Large intestine (tissue), 3 donors: ENCODE measurements at regions not wholly inside any gene's neighbourhood (a gene's known extent, or its start where the extent isn't known, plus 50 kb on each side); places are given as distances from the start of the nearest gene placed in this dataset.

Source experiments
- DNase-seq, 2 donors: peaks; one replicate each; pipeline versions ENCODE4 v3.0.0 to v3.0.0-alpha.2; 2013
- H3K27ac ChIP-seq: one replicate; pipeline ENCODE4 v1.5.1; 2013; ENCODE audit warnings: low read length
- H3K27me3 ChIP-seq: 2 replicates; pipeline ENCODE4 v1.6.1; 2013; ENCODE audit warnings: low read length; ENCODE audit not compliant: control insufficient read depth, insufficient read depth
- H3K36me3 ChIP-seq: 2 replicates; pipeline ENCODE4 v1.6.1; 2013; ENCODE audit warnings: low read length; ENCODE audit not compliant: control insufficient read depth, insufficient read depth
- H3K4me1 ChIP-seq: one replicate; pipeline ENCODE4 v1.6.1; 2013; ENCODE audit warnings: low read length; ENCODE audit not compliant: control insufficient read depth, insufficient read depth
- H3K4me3 ChIP-seq: one replicate; pipeline ENCODE4 v1.5.1; 2013; ENCODE audit warnings: low read length
- H3K9me3 ChIP-seq: one replicate; pipeline ENCODE4 v1.6.1; 2013; ENCODE audit warnings: mild to moderate bottlenecking, low read depth, low read length, moderate library complexity; ENCODE audit not compliant: control insufficient read depth
- WGBS: methylation state at CpG from one replicate; pipeline ENCODE4 v1.1.5; 2013; ENCODE audit warnings: low lambda C conversion rate; ENCODE audit not compliant: insufficient coverage; 5-methylcytosine and 5-hydroxymethylcytosine counted together

GRCh38 chr12:20127413-20127812, 240.9 kb upstream of the PDE3A start:
- WGBS = 63% methylated on average over 1 of the region's 2 CpGs
- H3K27ac ChIP-seq = no peak overlapping the region
- no peaks in the 10 kb centered on the region for H3K9me3 ChIP-seq
- H3K4me3 ChIP-seq = no peak overlapping the region
- no peaks in the 10 kb centered on the region for H3K36me3 ChIP-seq
- no peaks in the 10 kb centered on the region for H3K4me1 ChIP-seq
- DNase-seq = no peak
- H3K27me3 ChIP-seq = no peaks in the 10 kb centered on the region

DNA sequence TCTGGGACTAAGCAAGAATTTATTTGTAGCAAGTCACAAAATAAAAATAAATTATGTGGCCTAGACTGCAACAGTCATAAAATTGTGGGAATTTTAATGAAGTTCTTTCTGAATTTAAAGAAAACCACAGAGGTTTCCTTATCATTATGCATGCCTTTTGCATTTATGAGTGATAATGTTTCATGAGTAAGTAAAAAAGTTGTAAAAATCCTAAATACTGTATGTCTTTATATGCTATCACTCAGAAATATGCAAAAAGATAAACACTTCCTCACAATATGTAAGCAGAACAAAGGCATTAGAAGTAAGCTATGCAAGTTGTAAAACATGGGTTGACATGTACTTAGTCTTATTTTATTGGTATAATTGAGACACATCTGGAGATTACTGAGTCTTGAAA, 239.4 kb upstream of the PDE3A start:
- Histone ChIP-seq H3K27ac (no peak overlapping the region), H3K4me3 (no peak overlapping the region), H3K36me3 (no peaks in the 10 kb centered on the region), H3K9me3 (no peaks in the 10 kb centered on the region), H3K4me1 (no peaks in the 10 kb centered on the region), H3K27me3 (no peaks in the 10 kb centered on the region)
- no peak for DNase-seq

DNA sequence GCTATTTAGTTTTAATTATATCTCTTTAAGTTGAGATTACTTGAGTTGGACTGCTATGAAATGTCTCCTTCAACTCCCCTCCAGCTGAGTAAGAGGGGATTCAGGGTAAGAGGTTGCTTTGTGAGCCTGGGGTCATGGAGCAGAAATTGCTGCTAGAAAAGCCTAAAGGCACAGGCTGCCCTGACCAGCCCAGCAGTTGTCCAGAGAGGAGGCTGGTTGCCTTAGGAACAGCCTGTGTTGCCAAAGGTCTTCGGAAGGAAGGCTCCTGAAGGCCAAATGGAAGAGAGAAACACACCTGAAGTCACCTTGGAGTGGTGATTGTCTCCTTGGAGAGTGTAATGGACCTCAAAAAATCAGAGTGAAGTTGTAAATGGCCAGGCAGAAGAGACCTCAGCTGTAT, 235.5 kb upstream of the PDE3A start:
- H3K9me3 ChIP-seq = no peaks in the 10 kb centered on the region
- no peak for DNase-seq
- no peaks in the 10 kb centered on the region for H3K4me1 ChIP-seq
- H3K27ac ChIP-seq = no peak overlapping the region
- no peak overlapping the region for H3K4me3 ChIP-seq
- WGBS = no CpG with 5 or more reads among the region's 1 CpG
- no peaks in the 10 kb centered on the region for H3K36me3 ChIP-seq
- no peaks in the 10 kb centered on the region for H3K27me3 ChIP-seq

GRCh38 chr12:20134652-20135051, 233.7 kb upstream of the PDE3A start:
- WGBS = 75% methylated on average over 3 of the region's 3 CpGs
- H3K9me3 ChIP-seq = no peaks in the 10 kb centered on the region

DNA sequence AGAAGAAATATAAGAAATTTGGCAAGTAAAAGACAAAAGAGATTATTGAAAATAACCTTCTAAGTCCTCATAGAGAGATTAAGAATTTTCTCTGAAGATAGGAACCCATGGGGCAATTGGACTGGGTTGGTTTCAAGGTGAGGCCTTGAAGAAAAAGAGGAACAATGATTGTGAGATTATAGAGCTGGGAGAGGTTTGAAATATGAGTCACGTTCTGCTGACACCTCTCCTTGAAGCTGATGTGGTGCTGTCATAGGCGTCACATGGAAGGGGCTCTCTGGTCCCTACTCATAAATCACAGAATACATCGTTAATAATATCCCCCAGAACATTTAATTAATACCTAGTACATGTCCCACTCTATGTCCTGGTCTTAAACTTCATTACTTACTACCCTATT, 227.6 kb upstream of the PDE3A start:
- Histone ChIP-seq H3K4me3 (no peak overlapping the region), H3K4me1 (no peaks in the 10 kb centered on the region), H3K27me3 (no peaks in the 10 kb centered on the region), H3K9me3 (no peaks in the 10 kb centered on the region), H3K27ac (no peak overlapping the region), H3K36me3 (no peaks in the 10 kb centered on the region)
- DNase-seq = no peak
- 89% methylated on average over 2 of the region's 3 CpGs for WGBS

More at GRCh38 chr12:20134652-20135051, 233.7 kb upstream of the PDE3A start:
- Histone ChIP-seq H3K27ac (no peak overlapping the region), H3K4me1 (no peaks in the 10 kb centered on the region), H3K36me3 (no peaks in the 10 kb centered on the region), H3K27me3 (no peaks in the 10 kb centered on the region), H3K4me3 (no peak overlapping the region)
- no peak for DNase-seq

- Histone ChIP-seq H3K9me3 (no peaks in the 10 kb centered on the region), H3K36me3 (no peaks in the 10 kb centered on the region), H3K27ac (no peak overlapping the region), H3K4me3 (no peak overlapping the region), H3K4me1 (no peaks in the 10 kb centered on the region), H3K27me3 (no peaks in the 10 kb centered on the region)
- no peak for DNase-seq
- no CpG with 5 or more reads among the region's 1 CpG for WGBS
Observed at GRCh38 chr12:20142316-20142715, 226.0 kb upstream of the PDE3A start.

GRCh38 chr12:20142956-20143355, 225.4 kb upstream of the PDE3A start:
- H3K36me3 ChIP-seq = no peaks in the 10 kb centered on the region
- no peak overlapping the region for H3K4me3 ChIP-seq
- H3K4me1 ChIP-seq = no peaks in the 10 kb centered on the region
- H3K9me3 ChIP-seq = no peaks in the 10 kb centered on the region
- no peak overlapping the region for H3K27ac ChIP-seq
- WGBS = no CpG with 5 or more reads among the region's 3 CpGs
- H3K27me3 ChIP-seq = no peaks in the 10 kb centered on the region
- no peak for DNase-seq

DNA sequence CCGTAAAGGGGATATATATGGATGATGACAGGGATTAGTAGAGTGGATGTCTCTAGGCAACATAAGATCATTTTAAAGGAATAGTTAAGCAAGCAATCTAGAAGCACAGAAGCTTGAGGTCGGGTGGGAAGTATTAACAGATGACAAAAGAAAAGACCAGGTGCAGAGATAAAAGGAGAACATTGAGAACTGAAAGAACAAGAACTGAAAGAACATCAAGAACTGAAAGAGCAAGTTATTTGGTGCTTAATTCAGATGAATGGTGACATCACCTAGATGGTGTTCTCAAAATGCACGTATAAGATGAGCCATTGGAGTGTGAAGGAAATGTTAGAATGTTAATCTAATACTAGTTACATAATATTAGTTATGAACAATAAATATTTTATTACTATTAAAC, 224.0 kb upstream of the PDE3A start:
- Histone ChIP-seq H3K27ac (no peak overlapping the region), H3K27me3 (no peaks in the 10 kb centered on the region), H3K9me3 (no peaks in the 10 kb centered on the region), H3K4me3 (no peak overlapping the region), H3K36me3 (no peaks in the 10 kb centered on the region), H3K4me1 (no peaks in the 10 kb centered on the region)
- WGBS = 70% methylated on average over 2 of the region's 3 CpGs
- DNase-seq = no peak

- Histone ChIP-seq H3K27me3 (no peaks in the 10 kb centered on the region), H3K4me3 (no peak overlapping the region), H3K27ac (no peak overlapping the region), H3K4me1 (no peaks in the 10 kb centered on the region), H3K36me3 (no peaks in the 10 kb centered on the region), H3K9me3 (no peaks in the 10 kb centered on the region)
- WGBS = no CpG with 5 or more reads among the region's 1 CpG
- no peak for DNase-seq
Observed at GRCh38 chr12:20148241-20148640, 220.1 kb upstream of the PDE3A start.

DNA sequence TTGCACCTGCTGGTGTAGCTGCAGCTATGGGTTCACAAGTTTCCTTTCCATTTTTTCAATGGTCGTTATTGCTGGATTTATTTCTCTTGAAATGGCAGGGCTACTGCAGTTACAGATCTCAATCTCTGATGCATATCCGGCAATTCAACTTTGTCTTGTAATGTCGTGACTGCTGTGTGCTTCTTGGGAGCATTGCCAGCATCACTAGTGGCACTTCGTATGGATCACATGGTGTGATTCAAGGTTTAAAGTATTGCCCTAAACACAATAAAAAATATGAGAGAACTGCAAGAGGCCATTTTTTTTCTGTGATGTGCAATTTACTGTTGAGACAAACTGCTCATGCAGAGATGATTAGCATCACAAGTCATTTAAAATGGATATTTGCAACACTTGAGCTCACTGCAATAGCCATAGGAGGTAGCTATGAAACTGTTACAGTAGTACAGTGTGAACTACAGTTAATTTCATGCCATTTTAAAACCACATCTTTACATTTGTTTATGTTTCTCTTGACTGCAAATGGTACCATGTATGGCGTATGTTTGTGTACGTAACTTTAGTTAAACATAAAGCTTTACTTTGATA, 217.4 kb upstream of the PDE3A start:
- Histone ChIP-seq H3K27me3 (no peaks in the 10 kb centered on the region), H3K4me3 (no peak overlapping the region), H3K27ac (no peak overlapping the region), H3K4me1 (no peaks in the 10 kb centered on the region), H3K9me3 (no peaks in the 10 kb centered on the region), H3K36me3 (no peaks in the 10 kb centered on the region)
- WGBS = 100% methylated on average over 2 of the region's 6 CpGs
- no peak for DNase-seq

DNA sequence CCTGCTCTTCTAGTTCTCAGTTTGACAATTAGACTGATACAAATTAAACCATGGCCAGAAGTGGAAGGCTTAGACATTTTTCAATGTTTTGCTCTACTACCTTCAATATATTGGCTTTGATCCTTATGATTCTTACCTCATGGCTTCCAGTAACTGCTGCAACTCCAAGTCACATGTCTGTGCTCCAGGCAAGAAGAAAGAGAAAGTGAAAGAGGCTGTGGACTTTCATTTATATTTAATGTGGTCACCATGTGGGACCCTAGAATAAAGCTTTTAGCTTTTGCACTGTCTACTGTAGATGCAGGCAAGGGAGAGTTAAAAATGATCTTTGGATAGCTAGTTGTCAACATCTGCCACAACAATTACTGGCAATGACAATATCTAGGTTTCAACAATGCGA, 214.3 kb upstream of the PDE3A start:
- no peak overlapping the region for H3K4me3 ChIP-seq
- no peaks in the 10 kb centered on the region for H3K27me3 ChIP-seq
- no CpG with 5 or more reads among the region's 1 CpG for WGBS
- no peaks in the 10 kb centered on the region for H3K9me3 ChIP-seq
- peak in 1 of 2 donors; percentile 60 for DNase-seq
- no peaks in the 10 kb centered on the region for H3K4me1 ChIP-seq
- no peak overlapping the region for H3K27ac ChIP-seq
- no peaks in the 10 kb centered on the region for H3K36me3 ChIP-seq
